ENCODE measurements at regions not wholly inside any gene's neighbourhood (a gene's known extent, or its start where the extent isn't known, plus 50 kb on each side); places are given as distances from the start of the nearest gene placed in this dataset.

DNA sequence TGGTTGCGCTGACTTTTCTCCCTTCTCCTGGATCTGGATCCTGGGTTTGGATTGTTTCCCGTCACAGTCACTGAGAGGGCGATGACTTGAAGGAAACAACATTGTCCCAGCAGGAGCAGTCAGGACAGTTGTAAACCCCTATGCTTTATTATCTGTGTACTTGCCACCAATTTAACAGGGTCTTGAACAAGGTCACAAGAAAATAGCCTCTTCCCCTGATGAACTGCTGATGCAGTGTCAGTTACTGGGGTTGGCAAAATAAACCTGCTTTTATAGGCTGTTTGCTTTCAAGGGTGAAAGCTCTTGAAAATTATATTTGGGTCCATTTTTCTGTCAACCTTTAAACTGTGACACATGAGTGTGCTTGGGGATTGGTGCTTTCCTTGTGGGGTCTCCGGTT lies 238.9 kb downstream of the ACTR3B start:
- TF ChIP-seq, protein P1, sequence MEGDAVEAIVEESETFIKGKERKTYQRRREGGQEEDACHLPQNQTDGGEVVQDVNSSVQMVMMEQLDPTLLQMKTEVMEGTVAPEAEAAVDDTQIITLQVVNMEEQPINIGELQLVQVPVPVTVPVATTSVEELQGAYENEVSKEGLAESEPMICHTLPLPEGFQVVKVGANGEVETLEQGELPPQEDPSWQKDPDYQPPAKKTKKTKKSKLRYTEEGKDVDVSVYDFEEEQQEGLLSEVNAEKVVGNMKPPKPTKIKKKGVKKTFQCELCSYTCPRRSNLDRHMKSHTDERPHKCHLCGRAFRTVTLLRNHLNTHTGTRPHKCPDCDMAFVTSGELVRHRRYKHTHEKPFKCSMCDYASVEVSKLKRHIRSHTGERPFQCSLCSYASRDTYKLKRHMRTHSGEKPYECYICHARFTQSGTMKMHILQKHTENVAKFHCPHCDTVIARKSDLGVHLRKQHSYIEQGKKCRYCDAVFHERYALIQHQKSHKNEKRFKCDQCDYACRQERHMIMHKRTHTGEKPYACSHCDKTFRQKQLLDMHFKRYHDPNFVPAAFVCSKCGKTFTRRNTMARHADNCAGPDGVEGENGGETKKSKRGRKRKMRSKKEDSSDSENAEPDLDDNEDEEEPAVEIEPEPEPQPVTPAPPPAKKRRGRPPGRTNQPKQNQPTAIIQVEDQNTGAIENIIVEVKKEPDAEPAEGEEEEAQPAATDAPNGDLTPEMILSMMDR (IDR thresholded peaks at IDR 0.05): no peak
- TF ChIP-seq POLR2A (IDR thresholded peaks at IDR 0.05): no peak

Data from prostate gland (tissue), 2 donors.